ENCODE measurements at regions not wholly inside any gene's neighbourhood (a gene's known extent, or its start where the extent isn't known, plus 50 kb on each side); places are given as distances from the start of the nearest gene placed in this dataset.

DNA sequence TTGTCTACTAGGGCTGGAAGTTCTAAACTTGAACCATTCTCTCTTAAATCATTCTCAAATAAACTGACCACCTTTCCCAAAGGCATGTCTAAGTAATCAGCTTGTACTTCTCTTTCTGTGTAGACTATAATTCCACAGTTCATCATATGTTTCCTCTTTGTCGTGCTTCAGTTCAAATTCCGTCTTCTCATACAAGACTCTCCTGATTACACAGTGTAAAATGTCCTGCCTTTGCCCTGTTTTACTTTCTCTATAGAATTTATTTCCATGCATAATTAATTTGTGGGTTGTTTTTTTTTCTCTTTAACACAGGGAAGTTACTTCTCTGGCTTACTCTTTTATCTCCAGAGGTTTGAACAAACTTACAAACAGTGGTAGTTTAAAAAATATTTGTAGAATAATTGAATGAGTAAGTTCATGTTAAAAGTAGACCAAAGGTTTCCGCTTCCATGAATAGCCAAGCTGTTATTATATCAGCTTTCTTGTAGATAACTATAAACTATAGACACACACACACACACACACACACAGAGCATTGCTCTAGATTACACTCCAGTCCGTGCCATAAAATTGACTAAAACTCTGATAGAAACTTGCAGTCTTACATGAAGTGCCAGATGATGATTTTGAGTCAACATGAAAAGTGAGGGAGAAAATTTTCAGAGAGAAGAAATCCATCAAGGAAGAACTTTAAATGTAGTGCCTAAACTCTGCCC, 119.0 kb downstream of the SUCNR1 start:
- no peak for DNase-seq (ENCODE audit: low read depth in 4 of 4, low spot score in 1 of 4)

DNA sequence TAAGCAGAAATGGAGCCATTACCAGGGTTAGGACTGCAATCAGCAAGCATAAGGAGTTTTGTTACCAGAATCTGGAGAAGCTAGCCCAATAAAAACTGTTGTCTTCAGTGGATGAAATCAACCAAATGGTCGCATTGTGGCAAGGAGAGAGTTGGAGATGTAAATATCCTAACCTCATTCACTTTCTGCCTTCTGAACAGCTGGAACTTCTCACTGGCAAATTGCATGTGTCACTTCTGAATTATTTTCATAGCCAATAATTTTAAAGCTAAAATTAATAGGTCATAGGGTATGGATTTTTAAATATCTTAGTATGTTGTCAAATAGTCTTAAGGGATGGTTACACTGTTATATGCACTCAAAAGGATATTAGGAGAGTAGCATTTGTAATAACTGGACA, 121.6 kb downstream of the SUCNR1 start:
- DNase-seq (ENCODE audit: low read depth in 4 of 4, low spot score in 1 of 4) = no peak

DNA sequence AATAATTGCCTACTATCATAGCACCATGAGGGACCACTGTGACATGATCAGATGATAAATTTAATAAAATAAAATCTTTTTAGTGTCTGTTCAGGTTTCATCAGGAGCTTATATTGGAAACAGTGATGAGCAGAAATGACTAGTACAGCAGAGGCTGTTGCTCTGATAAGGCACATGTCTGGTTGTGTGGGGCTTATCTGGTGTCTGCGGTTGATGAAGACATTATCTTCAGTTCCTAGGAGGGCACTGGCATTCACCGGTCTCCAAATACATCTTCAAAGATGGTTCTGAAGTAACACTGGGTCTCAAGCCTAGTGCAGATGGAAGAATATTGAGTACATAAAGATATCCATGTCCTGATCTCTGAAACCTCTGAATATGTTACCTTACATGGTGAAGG, 125.3 kb downstream of the SUCNR1 start:
- no peak for DNase-seq (ENCODE audit: low read depth in 4 of 4, low spot score in 1 of 4)

DNA sequence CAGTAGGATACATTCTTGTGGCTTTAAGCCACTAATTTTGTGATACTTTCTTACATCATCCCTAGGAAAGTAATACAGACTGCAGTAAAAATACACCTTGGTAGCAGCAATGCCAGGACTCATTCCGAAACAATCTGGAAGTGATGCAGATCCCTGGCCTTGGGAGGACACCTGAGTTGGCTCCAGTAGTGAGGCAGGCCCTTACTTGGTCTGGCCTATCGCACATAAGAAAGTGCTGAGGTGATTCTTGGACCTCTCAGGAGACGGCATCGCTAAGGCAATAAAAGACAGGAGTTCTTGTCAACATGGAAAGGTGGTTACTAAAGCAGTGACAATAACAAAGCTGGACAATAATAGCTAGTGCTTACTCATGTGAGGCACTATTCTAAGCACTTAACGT, 126.5 kb downstream of the SUCNR1 start:
- DNase-seq (ENCODE audit: low read depth in 4 of 4, low spot score in 1 of 4) = no peak

DNA sequence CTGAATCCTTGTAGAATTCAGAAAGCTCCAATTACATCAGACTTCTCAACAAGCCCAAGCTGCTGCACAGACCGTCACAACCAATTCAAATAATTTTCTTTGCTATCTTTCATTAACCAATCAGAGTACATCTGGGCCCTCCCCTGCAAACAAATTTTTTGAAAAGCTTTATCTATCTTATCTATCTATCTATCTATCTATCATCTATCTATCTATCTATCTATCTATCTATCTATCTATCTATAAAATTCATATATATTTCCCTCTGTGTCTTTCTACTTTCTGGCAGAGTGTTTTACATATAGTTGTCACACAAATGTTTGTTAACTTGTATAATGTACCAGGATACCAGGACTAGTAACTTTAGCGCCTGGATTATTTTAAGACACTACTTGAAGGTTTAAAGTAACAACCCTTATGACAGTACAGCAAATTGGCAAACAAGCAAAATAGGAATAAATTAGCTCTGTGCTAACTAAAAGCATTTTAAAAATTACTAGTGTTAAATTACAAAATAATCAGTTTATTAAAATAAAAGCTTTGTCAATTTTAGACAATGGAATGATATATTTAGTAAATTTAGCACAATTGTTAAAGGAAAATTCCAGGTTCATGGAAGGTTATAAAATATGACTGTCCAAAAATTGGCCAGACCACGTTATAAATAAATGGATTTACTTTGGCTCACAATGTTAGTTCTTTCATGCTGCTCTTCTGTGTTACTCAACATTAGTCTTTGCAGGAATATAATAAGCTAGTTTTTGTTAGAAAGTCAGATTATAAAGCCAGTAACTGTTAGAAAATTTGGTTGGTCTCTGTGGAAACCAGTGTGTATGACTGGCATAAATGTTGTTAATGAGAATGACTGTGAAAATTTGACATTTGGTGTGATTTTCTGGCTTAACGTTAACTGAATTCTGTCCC, 138.6 kb downstream of the SUCNR1 start:
- DNase-seq (ENCODE audit: low read depth in 4 of 4, low spot score in 1 of 4) = no peak

DNA sequence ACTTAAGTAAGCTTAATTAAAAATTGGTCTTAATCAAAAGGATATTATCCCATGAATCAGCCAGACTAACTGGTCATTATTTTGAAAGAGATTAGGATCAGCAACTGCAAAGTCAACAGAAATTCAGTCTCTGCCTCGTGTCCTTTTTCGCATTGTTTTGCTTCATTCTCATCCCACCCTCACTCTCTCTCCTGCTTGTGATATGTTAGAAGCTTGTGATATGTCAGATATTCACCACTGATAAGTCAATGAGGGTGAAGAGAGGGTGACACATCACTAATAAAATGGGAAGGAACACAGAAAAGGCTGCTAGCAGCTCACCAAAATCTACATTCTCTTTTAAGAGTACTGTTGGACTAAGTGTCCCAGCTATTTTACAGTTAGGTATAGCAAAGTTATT, 146.1 kb downstream of the SUCNR1 start:
- DNase-seq (ENCODE audit: low read depth in 4 of 4, low spot score in 1 of 4) = no peak

DNA sequence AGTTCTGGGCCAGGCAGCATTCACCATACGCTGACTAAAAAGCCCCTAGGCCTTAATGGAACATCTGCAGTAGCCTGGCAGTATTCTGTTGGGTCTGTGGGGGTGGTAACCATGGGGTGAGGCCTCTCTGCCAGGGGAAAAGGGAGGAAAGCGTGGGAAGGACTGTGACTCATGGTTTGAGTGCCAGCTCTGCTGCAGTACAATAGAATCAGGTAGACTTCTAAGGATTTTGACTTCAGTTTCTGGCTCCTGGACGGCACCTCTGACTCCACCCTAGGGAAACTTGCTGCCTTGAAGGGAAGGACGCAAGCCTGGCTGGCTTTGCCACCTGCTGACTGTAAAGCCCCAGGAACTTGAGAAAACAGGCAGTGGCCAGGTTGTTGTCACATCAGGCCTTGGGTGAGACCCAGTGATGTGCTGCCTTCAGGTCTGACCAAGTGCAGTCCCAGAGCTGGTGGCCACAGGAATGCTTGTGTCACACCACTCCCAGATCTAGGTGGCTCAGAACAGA, 148.6 kb downstream of the SUCNR1 start:
- peak in 1 of 4 experiments; percentile 6 for DNase-seq (ENCODE audit: low read depth in 4 of 4, low spot score in 1 of 4)

DNA sequence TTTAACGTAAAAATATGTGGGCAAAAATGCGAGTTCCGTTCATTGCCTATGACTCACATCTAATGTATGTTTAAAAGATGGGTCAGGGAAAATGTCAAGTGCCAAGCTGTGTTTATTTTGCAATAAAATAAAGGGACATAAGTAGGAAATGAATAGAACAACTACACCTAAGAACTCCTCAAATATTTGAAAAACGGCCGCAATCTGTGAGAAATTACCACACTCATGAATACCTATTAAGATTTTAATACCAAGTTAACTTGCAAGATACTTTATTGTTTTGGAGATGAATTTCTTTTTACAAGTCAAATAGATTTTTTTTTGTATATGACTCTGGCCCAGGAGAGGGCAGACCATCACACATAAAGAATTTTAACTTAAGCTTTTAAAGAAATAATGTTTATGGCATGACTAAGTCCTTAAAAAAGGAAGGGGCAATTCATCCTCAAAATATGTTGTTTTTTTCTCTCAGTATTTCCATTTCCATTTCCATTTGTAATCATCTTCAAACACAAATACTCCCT, 152.7 kb downstream of the SUCNR1 start:
- no peak for DNase-seq (ENCODE audit: low read depth in 4 of 4, low spot score in 1 of 4)

DNA sequence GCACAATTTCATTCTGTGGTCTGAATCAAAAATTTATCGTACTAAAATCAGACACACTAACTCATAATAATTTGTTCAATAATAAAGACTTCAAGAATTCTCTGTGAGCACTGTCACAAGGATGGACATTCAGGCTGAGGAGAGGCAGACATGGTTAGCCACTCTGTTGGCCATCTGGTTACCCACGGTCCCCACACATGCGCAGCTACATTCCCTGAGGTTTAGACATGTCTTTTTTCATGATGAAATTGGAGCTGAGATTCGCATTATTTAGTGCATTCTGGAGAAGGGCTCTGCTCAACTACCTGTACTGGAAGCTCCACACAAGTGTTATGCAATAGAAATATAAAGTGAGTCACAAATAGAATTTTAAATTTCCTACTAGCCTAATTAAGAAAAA, 156.9 kb downstream of the SUCNR1 start:
- no peak for DNase-seq (ENCODE audit: low read depth in 4 of 4, low spot score in 1 of 4)

DNA sequence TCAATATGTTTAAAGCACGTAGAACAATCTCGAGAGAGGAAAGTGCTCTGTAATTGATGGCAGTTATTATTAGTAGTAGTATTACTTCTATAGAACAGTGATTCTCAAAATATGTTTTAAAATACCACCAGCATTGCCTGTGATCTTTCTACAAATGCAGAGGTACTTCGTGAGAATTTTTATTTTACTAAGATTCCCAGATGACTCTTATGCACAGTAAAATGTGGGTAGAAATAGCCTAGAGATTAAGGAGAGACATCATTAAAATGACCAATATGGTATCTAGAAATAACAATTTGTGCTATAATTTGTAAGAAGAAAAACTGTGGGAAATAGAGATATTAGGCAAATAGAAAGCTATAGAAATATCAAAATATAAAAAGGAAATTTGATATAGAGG, 157.9 kb downstream of the SUCNR1 start:
- DNase-seq (ENCODE audit: low read depth in 4 of 4, low spot score in 1 of 4) = no peak

DNA sequence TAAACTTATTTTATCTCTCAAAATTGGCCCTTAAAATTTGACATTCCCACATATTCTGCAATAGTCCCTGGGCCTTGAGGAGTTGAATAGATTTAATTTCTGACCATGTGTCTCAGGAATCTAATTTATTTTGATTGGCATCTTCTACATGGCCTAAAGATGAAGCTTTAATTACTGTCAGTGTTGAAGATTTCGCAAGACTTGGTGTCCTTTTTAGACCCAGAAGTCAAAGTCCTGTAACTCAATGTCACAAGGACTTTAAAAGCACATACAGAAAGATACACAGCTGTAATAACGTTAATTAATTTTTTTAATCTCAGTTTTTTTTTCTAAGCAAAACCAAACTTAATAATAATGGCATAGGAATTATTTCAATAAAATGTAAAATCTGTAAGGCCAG, 163.9 kb downstream of the SUCNR1 start:
- no peak for DNase-seq (ENCODE audit: low read depth in 4 of 4, low spot score in 1 of 4)

DNA sequence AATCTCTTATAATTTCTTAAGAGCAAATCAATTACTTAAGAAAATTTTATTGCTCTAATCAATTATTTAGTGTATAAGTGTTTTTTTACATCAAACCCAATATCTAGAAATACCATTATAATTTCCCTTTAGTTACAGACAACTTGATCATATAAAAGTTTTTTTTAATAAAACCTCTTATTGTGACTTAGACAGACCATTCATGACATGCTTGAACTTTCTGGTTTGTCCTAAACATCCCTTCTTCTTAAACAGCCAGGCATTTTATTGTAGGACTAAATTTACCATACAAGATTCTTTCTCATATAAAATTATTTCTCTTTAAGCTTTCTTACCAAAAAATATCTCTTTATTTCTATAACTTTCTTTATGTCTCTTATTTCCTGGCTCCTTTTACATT, 164.5 kb downstream of the SUCNR1 start:
- no peak for DNase-seq (ENCODE audit: low read depth in 4 of 4, low spot score in 1 of 4)

DNA sequence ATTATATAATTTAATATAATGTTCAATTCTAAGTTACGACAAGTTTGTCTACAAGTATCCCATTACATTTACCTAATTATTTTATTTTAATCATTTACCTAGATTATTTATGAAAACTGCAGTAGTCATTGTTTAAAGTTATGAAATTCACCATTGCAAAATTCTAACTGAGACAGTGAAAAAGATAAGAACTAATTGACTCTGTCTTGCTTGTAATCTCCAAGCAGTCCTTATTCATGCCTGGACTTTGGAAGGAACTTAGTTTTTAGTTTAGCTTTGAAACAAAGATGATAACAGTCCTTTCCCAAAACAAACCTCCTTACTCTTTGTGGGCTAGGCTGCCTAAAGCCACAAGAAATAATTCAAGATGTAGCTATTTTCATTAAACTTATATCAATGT, 165.0 kb downstream of the SUCNR1 start:
- DNase-seq (ENCODE audit: low read depth in 4 of 4, low spot score in 1 of 4) = no peak

DNA sequence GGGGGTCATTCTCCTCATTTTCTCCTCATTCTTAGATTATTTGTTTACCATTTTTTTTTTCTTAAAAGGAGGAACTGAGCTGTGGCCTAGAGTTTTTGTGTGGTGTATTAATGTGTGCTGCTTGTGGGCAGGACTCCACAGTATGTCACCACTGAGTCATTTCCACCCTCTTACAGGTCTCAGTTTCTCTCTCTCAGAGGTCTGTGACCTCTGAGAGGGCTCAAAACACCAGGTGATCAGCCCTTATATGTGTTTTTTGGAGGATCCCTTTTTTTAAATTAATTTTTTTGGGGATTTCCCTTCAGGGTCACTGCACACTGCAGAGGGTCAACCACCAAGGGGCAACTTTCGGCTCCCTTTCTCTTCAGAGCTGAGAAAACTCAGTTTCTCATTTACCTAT, 166.4 kb downstream of the SUCNR1 start:
- no peak for DNase-seq (ENCODE audit: low read depth in 4 of 4, low spot score in 1 of 4)

DNA sequence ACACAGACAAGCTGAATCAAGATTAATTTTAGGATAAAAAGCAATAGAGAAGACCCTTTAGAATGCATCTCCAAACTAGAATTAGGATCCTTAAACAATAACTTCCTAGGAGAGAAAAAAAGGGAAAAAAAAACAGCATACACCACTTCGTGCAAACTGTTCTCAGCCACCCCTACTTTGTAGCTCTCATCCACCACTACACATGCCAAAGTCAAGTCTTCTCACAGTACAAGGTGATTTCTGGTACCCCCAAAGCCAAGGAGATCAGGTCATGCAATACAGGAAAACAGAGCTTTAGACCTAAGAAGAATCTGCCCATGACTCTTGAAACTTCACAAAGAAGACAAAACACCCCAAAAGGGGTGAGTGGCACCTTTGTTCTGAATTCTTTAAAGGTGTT, 166.9 kb downstream of the SUCNR1 start:
- no peak for DNase-seq (ENCODE audit: low read depth in 4 of 4, low spot score in 1 of 4)

DNA sequence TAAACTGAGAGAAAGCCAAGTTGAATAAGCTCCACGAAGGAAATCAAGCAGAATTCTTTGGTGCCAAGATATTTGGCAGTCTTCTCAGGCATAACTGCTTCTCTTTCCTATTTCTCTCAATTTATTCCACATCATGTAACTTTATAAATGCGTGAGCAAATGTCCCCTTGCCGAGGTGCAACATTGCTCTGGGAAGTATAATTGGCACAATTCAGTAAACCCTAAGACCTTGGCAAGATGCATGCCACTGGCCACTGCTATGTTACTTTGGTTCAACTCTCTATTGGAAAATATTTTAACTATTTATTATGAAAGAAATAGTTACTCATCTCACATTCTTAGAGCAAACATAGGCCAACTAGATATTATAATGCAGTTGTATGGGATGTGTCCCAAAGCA, 170.2 kb downstream of the SUCNR1 start:
- no peak for DNase-seq (ENCODE audit: low read depth in 4 of 4, low spot score in 1 of 4)

DNA sequence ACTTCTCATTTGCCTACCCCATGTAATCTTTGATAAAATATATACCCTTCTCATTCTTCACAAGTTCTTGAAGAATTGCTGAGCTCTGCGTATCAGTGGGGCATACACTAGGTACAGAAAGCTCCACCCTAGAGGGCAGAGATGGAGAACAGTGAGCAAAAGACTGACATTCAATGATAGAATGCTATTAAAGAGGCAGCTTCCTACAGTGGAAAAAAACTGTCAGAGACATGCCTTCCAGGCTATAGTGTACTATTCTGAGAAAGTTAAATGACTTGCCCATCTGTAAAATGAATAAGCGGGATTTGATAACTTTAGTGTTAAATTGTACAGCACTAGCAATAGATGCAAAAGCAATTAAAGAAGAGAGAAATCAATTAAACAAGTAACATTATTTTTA, 172.8 kb downstream of the SUCNR1 start:
- no peak for DNase-seq (ENCODE audit: low read depth in 4 of 4, low spot score in 1 of 4)

DNA sequence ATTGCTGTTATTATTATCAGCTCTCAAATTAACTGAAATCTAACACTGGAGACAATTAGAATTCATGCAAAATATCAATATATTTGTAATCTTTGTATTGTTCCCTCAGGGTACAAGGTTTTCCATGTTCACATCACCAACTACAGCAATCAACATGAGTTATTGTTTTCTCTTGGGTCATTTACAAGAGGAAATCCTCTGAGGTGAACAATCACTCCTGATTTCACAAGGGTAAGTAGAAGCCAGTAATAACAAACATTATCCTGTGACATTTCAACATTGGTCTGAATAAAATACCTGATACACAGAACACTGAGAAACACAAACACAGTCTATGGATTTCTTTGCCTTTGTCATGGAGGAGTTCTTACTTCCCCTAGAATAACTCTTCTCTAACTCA, 174.0 kb downstream of the SUCNR1 start:
- DNase-seq (ENCODE audit: low read depth in 4 of 4, low spot score in 1 of 4) = no peak

DNA sequence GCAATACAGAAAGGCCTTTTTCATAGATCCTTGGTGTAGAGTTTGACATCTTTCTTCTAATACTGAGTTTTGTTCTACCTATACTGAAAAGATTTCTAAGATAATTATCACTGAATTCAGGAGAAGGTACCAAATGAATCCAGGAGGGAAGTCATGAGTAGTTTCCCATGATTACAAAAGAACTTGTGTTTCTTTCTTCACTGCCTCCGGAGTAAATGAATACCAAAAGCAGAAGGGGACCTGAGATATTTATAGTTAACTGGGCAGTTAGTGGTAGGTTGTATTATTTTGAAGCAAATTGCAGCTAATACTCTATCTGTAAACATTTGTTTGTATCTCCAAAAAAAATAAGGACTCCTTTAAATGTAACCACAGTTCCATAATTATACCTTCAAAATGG, 175.4 kb downstream of the SUCNR1 start:
- DNase-seq (ENCODE audit: low read depth in 4 of 4, low spot score in 1 of 4) = no peak

DNA sequence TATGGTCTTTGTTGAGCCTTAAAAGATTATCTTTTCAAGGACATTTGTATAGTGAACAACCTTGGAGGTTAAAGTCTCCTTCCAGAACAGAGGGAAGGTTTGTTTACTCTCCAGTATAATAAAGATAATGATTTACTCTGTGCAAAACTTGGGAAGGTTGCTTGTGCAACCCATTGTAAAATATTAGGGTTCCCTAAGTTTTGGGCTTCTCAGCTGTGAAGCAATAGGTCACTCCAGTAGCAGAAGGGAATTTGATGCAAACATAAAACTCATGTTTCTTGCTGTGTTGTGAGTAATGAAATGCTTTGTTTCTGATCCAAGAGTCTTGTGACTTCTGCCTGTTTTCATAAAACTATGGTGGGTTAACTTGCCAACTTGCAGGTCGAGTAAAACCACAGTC, 177.5 kb downstream of the SUCNR1 start:
- DNase-seq (ENCODE audit: low read depth in 4 of 4, low spot score in 1 of 4) = no peak

DNA sequence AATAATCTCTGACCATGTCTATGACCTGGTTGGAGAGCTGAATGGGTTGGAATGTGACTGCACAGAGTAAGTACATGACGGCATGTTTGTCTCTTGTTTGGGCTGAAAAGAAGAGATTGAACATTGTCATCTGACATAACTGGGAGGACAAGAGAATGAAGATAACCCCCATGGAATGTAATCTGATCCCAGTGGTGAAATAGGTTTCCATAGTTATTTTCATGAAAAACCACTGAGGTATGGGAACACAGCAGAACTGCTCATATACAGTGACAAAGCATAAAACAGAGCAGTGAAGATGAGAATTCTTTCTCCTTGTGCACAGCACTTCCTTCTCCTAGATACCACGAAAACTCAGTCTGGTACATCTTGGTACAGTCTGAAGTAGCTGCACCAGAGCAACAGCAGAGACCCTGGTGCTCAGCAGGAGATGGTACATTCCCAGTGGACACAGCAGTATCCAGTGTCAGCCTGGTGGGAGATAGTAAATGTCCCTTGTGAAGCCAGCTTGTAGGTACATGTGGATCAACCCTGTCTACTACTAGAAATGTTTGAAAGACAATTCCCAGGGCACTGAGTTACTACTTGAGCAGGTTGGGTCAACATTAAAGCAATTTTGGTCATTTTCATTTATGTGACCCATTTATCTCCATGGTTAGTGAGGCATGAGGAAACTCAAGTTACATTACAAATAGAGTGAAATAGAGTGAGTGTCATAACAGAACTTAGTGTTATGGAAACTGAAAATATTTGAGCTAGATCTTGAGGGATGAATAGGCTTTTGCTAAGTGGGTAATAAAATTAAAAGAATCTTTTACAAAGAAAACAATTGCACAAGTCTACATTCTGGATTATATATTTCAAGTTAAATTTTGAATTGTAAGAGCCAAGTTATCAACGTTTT, 178.3 kb downstream of the SUCNR1 start:
- no peak for DNase-seq (ENCODE audit: low read depth in 4 of 4, low spot score in 1 of 4)
